Mesenchymal stem cell (in vitro differentiated cells and primary cell): ENCODE measurements at regions not wholly inside any gene's neighbourhood (a gene's known extent, or its start where the extent isn't known, plus 50 kb on each side); places are given as distances from the start of the nearest gene placed in this dataset.

Experiments
- DNase-seq: peaks from one replicate; pipeline ENCODE4 v3.0.0-alpha.2; 2013
- H2AFZ ChIP-seq: one replicate; pipeline ENCODE4 v1.6.1; 2013; ENCODE audit warnings: low read depth, mild to moderate bottlenecking, control low read depth, inconsistent platforms, low read length, moderate library complexity
- H2AK5ac ChIP-seq: 2 replicates; pipeline ENCODE4 v1.6.1; 2013; ENCODE audit warnings: low read length, moderate library complexity, mild to moderate bottlenecking, inconsistent platforms; ENCODE audit not compliant: severe bottlenecking
- H2BK120ac ChIP-seq: one replicate; pipeline ENCODE4 v1.6.1; 2013; ENCODE audit warnings: low read depth, mild to moderate bottlenecking, inconsistent platforms, low read length, moderate library complexity
- H2BK12ac ChIP-seq, 2 experiments: one replicate each; pipeline ENCODE4 v1.6.1; 2013; ENCODE audit warnings: inconsistent platforms in 2 of 2, low read length in 2 of 2, mild to moderate bottlenecking in 2 of 2, moderate library complexity in 2 of 2, control low read depth in 1 of 2
- H2BK15ac ChIP-seq: one replicate; pipeline ENCODE4 v1.6.1; 2013; ENCODE audit warnings: mild to moderate bottlenecking, low read depth, inconsistent platforms; ENCODE audit not compliant: poor library complexity, severe bottlenecking
- H2BK5ac ChIP-seq: 2 replicates; pipeline ENCODE4 v1.6.1; 2013; ENCODE audit warnings: low read depth, mild to moderate bottlenecking, low read length, control low read depth, inconsistent platforms; ENCODE audit not compliant: poor library complexity, severe bottlenecking
- H3K14ac ChIP-seq, 2 experiments: one replicate each; pipeline ENCODE4 v1.6.1; 2013; ENCODE audit warnings: inconsistent platforms in 2 of 2, low read length in 2 of 2, control low read depth in 1 of 2, mild to moderate bottlenecking in 1 of 2, moderate library complexity in 1 of 2
- H3K18ac ChIP-seq, 2 experiments: one replicate each; pipeline ENCODE4 v1.6.1; 2013; ENCODE audit warnings: inconsistent platforms in 2 of 2, low read length in 2 of 2, control low read depth in 1 of 2, low read depth in 1 of 2, mild to moderate bottlenecking in 1 of 2
- H3K23ac ChIP-seq, 2 experiments: one replicate each; pipeline ENCODE4 v1.6.1; 2013; ENCODE audit warnings: inconsistent platforms in 2 of 2, low read length in 2 of 2, mild to moderate bottlenecking in 2 of 2, moderate library complexity in 2 of 2, control low read depth in 1 of 2
- H3K27ac ChIP-seq: 2 replicates; pipeline ENCODE4 v1.5.1; 2013; ENCODE audit warnings: mild to moderate bottlenecking, moderate library complexity, low read length, control low read depth, inconsistent platforms; ENCODE audit not compliant: poor library complexity, severe bottlenecking
- H3K27me3 ChIP-seq, 2 experiments: 2 replicates each; pipeline versions ENCODE4 v1.6.1 to v1.7.0; 2013; ENCODE audit warnings: low read length in 2 of 2, mild to moderate bottlenecking in 2 of 2, moderate library complexity in 2 of 2, control low read depth in 1 of 2, inconsistent platforms in 1 of 2; ENCODE audit not compliant: control insufficient read depth in 1 of 2, insufficient read depth in 1 of 2
- H3K36me3 ChIP-seq, 2 experiments: 2 replicates each; pipeline versions ENCODE4 v1.6.1 to v1.7.0; 2013; ENCODE audit warnings: low read length in 2 of 2, control low read depth in 1 of 2, inconsistent platforms in 1 of 2, low read depth in 1 of 2, mild to moderate bottlenecking in 1 of 2; ENCODE audit not compliant: insufficient read depth in 2 of 2, control insufficient read depth in 1 of 2
- H3K4ac ChIP-seq, 2 experiments: one replicate each; pipeline ENCODE4 v1.6.1; 2013; ENCODE audit warnings: inconsistent platforms in 2 of 2, low read length in 2 of 2, mild to moderate bottlenecking in 2 of 2, moderate library complexity in 2 of 2, control low read depth in 1 of 2, low read depth in 1 of 2
- H3K4me1 ChIP-seq: 2 replicates; pipeline ENCODE4 v1.6.1; 2013; ENCODE audit warnings: low read depth, low read length, control low read depth; ENCODE audit not compliant: control insufficient read depth, insufficient read depth
- H3K4me2 ChIP-seq: 2 replicates; pipeline ENCODE4 v1.6.1; 2013; ENCODE audit warnings: low read length, mild to moderate bottlenecking, inconsistent platforms; ENCODE audit not compliant: poor library complexity, severe bottlenecking
- H3K4me3 ChIP-seq, 2 experiments: 2 replicates each; pipeline versions ENCODE4 v1.5.1 to v1.7.0; 2013; ENCODE audit warnings: low read length in 2 of 2, mild to moderate bottlenecking in 2 of 2, control low read depth in 1 of 2, low read depth in 1 of 2; ENCODE audit not compliant: insufficient read depth in 1 of 2
- H3K79me1 ChIP-seq: replicated peaks from 2 replicates; pipeline ENCODE4 v1.6.1; 2013; ENCODE audit warnings: mild to moderate bottlenecking, control low read depth, low read length, inconsistent platforms; ENCODE audit not compliant: poor library complexity, severe bottlenecking
- H3K9ac ChIP-seq: 2 replicates; pipeline ENCODE4 v1.7.0; 2013; ENCODE audit warnings: mild to moderate bottlenecking, low read length, moderate library complexity
- H3K9me3 ChIP-seq: 2 replicates; pipeline ENCODE4 v1.7.0; 2013; ENCODE audit warnings: mild to moderate bottlenecking, low read length; ENCODE audit not compliant: control insufficient read depth
- H4K8ac ChIP-seq: one replicate; pipeline ENCODE4 v1.6.1; 2013; ENCODE audit warnings: inconsistent platforms, mild to moderate bottlenecking, low read length, moderate library complexity
- H4K91ac ChIP-seq: one replicate; pipeline ENCODE4 v1.6.1; 2013; ENCODE audit warnings: mild to moderate bottlenecking, low read length, inconsistent platforms
- WGBS: methylation state at CpG from one replicate; pipeline ENCODE4 v1.1.7; 2013; ENCODE audit warnings: mixed read lengths; 5-methylcytosine and 5-hydroxymethylcytosine counted together

DNA sequence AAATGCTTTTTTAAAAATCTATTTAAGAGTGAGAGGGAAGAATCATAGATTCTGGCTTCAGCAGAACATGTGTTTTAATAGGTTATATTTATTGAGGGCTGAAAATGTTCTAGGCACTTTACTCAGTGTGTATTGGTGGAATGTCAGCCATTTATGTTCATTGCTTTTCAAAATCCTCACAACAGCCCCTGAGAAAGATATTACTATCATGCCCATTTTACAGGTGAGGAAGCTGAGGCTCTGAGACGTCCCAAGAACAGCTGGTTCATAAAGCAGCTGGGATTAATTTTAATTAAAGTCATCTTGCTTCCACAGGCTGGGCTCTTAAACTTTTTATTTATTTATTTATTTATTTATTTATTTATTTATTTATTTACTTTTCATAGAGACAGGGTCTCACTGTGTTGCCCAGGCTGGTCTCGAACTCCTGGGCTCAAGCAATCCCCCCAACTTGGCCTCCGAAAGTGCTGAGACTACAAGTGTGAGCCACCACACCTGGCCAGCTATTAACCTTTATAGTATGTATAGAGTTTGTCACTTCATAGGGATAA lies 364.6 kb downstream of the SHQ1 start:
- Histone ChIP-seq H2AFZ (no peak overlapping the region), H3K27me3 (peaks cover 0 to 12% of the 10 kb centered on the region in 2 experiments), H2BK120ac (no peak overlapping the region), H3K18ac (no peak overlapping the region), H3K9me3 (no peaks in the 10 kb centered on the region), H3K4me1 (peaks cover 20% of the 10 kb centered on the region), H4K8ac (no peak overlapping the region), H2BK5ac (no peak overlapping the region), H3K4me2 (no peak overlapping the region), H2BK12ac (no peak overlapping the region), H3K9ac (peak overlapping the region; percentile 51), H3K36me3 (no peaks in the 10 kb centered on the region), H3K27ac (no peak overlapping the region), H3K4me3 (no peak overlapping the region), H3K79me1 (no peaks in the 10 kb centered on the region), H2BK15ac (no peak overlapping the region), H3K14ac (no peak overlapping the region), H4K91ac (no peak overlapping the region), H3K23ac (no peak overlapping the region), H3K4ac (no peak overlapping the region), H2AK5ac (no peak overlapping the region)
- 100% methylated on average over 2 of the region's 3 CpGs for WGBS
- DNase-seq: no peak

DNA sequence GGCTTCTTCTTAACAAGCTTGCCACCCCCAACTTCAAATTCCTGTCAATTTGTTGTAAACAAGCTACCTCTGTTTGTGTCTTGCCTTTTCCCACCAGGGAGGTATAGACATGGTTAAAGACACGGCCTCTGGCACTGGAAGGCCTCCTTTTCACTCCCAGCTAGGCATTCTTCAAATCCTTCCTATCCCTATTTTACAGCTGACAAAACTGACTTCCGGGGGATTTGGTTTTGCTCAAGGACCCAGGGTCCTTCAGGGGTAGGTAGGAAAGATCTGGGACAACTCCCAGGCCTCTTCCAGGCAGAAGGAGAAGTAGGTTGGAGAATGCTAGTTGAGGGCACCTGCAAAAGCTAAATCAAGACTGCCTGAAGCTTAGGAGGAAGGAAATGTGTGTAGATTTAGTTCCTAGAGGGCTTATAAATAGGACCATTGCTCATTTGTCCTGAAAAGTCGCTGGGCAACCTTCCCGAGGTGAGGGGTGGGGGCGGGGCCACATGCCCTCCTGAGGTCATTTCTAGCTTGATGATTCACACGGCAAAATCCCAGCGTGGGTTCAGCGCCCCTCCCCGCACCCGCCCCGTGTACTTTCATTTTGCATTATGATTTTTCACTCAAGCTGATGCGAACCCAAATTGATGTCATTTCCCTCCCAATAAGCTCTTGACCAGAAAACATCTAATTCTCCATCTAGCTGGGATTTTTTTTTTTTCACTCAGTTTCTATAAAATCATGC lies 365.5 kb downstream of the SHQ1 start:
- Histone ChIP-seq H2BK120ac (no peak overlapping the region), H3K36me3 (no peaks in the 10 kb centered on the region)
- WGBS: 21% methylated on average over 12 of the region's 12 CpGs

DNA sequence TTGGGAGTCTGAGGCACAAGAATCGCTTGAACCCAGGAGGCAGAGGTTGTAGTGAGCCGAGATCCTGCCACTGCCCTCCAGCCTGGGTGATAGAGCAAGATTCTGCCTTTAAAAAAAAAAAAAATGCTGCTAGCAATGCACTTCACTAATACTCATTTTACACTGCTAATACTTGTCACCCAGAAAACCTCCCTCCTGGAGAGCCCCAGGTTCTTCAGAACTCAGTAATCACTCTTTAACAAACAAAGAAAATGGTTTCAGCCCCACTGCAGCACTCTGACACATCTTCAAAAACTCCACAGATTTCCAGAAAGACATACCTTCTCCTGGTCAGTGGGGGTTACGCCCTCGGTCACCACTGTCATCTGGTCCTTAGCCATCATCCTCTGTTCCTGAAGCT lies 366.7 kb downstream of the SHQ1 start:
- Histone ChIP-seq H4K91ac (no peak overlapping the region), H3K4me3 (no peak overlapping the region), H3K4me1 (peaks cover 6% of the 10 kb centered on the region), H3K9me3 (no peaks in the 10 kb centered on the region), H3K4me2 (no peak overlapping the region), H2BK15ac (no peak overlapping the region), H3K23ac (no peak overlapping the region), H4K8ac (no peak overlapping the region), H3K14ac (no peak overlapping the region), H3K18ac (no peak overlapping the region), H3K79me1 (no peaks in the 10 kb centered on the region), H3K4ac (no peak overlapping the region), H2BK12ac (peak overlapping the region in 1 of 2 experiments; percentile 37), H3K36me3 (no peaks in the 10 kb centered on the region), H3K27me3 (peaks cover 0 to 21% of the 10 kb centered on the region in 2 experiments), H2BK5ac (no peak overlapping the region), H2BK120ac (no peak overlapping the region), H2AK5ac (no peak overlapping the region), H2AFZ (no peak overlapping the region), H3K27ac (no peak overlapping the region), H3K9ac (no peak overlapping the region)
- WGBS: 96% methylated on average over 4 of the region's 4 CpGs
- DNase-seq: no peak

More for the DNA sequence above, 365.5 kb downstream of the SHQ1 start:
- H3K9ac ChIP-seq: peak overlapping the region; percentile 51
- no peak overlapping the region for H2BK5ac ChIP-seq
- H2BK15ac ChIP-seq: no peak overlapping the region
- H3K79me1 ChIP-seq: no peaks in the 10 kb centered on the region
- peak overlapping the region in 1 of 2 experiments; percentile 30 for H3K4ac ChIP-seq
- peak overlapping the region in 1 of 2 experiments; percentile 68 for H3K4me3 ChIP-seq
- H3K23ac ChIP-seq: no peak overlapping the region
- H3K27ac ChIP-seq: peak overlapping the region; percentile 4
- H4K91ac ChIP-seq: no peak overlapping the region
- peak overlapping the region in 1 of 2 experiments; percentile 10 for H3K18ac ChIP-seq
- DNase-seq: peak; percentile 82
- H3K9me3 ChIP-seq: no peaks in the 10 kb centered on the region
- peak overlapping the region in 1 of 2 experiments; percentile 43 for H2BK12ac ChIP-seq
- H2AFZ ChIP-seq: no peak overlapping the region
- peaks cover 0 to 13% of the 10 kb centered on the region in 2 experiments for H3K27me3 ChIP-seq
- peak overlapping the region; percentile 19 for H4K8ac ChIP-seq
- no peak overlapping the region for H2AK5ac ChIP-seq
- peaks cover 16% of the 10 kb centered on the region for H3K4me1 ChIP-seq
- H3K4me2 ChIP-seq: peak overlapping the region; percentile 46
- H3K14ac ChIP-seq: no peak overlapping the region

DNA sequence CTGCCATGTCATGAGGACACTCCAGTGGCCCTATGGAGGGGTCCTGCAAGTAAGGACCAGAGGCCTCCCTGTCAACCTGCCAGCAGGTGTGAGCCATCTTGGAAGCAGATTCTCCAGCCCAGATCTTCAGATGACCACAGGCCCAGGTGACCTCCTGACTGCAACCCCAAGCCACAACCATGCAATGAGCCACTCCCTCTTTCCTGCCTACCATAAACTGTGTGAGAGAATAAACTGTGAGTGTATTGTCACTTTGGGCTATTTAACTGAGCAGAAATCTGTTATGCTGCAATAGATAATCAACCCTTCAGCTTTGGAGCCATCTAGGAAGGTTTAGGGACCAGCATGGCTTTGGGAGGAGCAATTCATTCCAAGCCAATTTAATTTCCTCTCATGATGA lies 367.9 kb downstream of the SHQ1 start:
- no peak overlapping the region for H3K27ac ChIP-seq

More for the DNA sequence above, 367.9 kb downstream of the SHQ1 start:
- H3K36me3 ChIP-seq: no peaks in the 10 kb centered on the region
- no peak overlapping the region for H4K8ac ChIP-seq
- no peak overlapping the region for H2AFZ ChIP-seq
- H2BK15ac ChIP-seq: no peak overlapping the region
- no peak overlapping the region for H3K18ac ChIP-seq
- no peak overlapping the region for H3K4ac ChIP-seq
- H2AK5ac ChIP-seq: no peak overlapping the region
- peaks cover 3% of the 10 kb centered on the region for H3K4me1 ChIP-seq
- H3K9ac ChIP-seq: no peak overlapping the region
- H2BK5ac ChIP-seq: no peak overlapping the region
- H2BK120ac ChIP-seq: no peak overlapping the region
- H4K91ac ChIP-seq: no peak overlapping the region
- no peak overlapping the region for H3K23ac ChIP-seq
- no peaks in the 10 kb centered on the region for H3K9me3 ChIP-seq
- no peak overlapping the region for H3K4me2 ChIP-seq
- no peak overlapping the region for H3K4me3 ChIP-seq
- H2BK12ac ChIP-seq: no peak overlapping the region
- no peak for DNase-seq
- peaks cover 0 to 21% of the 10 kb centered on the region in 2 experiments for H3K27me3 ChIP-seq
- H3K14ac ChIP-seq: no peak overlapping the region
- no peaks in the 10 kb centered on the region for H3K79me1 ChIP-seq
